ENCODE measurements at regions not wholly inside any gene's neighbourhood (a gene's known extent, or its start where the extent isn't known, plus 50 kb on each side); places are given as distances from the start of the nearest gene placed in this dataset.

- TF ChIP-seq ELK1 (IDR thresholded peaks at IDR 0.05; ENCODE audit: low read depth, low read length) (no peak), CTCF (IDR thresholded peaks at IDR 0.05) (no peak), RAD21 (conservative IDR thresholded peaks at IDR 0.05 in 1 of 2, IDR thresholded peaks at IDR 0.05 in 1 of 2) (no peak), POLR2A (IDR thresholded peaks at IDR 0.05; ENCODE audit: low read length) (no peak), KDM1A (IDR thresholded peaks at IDR 0.05; ENCODE audit: low read depth) (no peak), RFX5 (IDR thresholded peaks at IDR 0.05) (no peak), EP300 (IDR thresholded peaks at IDR 0.05) (no peak)
These were observed 443.6 kb downstream of the PLPP3 start for GRCh38 chr1:56135864-56136147.
